A549 (cell line): ENCODE measurements at regions not wholly inside any gene's neighbourhood (a gene's known extent, or its start where the extent isn't known, plus 50 kb on each side); places are given as distances from the start of the nearest gene placed in this dataset.

Experiments
- ATAC-seq, 2 experiments: fragments of 200-7000 bp in 1 of 2; fragments of >200 bp in 1 of 2; cut with Nextera tagmentation in 1 of 2; cut with Tn5 transposase in 1 of 2; 3 replicates each; pipeline versions ENCODE4 v1.8.0 to v1.9.1; 2018 to 2020; ENCODE audit warnings: mild to moderate bottlenecking in 1 of 2, moderate library complexity in 1 of 2
- CTCF ChIA-PET: fragments of 300-600 bp; sonication (Branson Sonifier 250); formaldehyde crosslinking; extraction: SDS; loops from one replicate; lab custom pipeline; 2021; ENCODE audit warnings: antibody characterized with exemption, inconsistent platforms; lab: Yijun Ruan, JAX
- POLR2A ChIA-PET: fragments of 350-600 bp; formaldehyde crosslinking; extraction: SDS; loops from one replicate; lab custom pipeline; 2021; ENCODE audit warnings: antibody characterized with exemption, inconsistent platforms; lab: Yijun Ruan, JAX
- DNase-seq, 2 experiments: peaks; one replicate each; pipeline versions ENCODE4 v3.0.0 to v3.0.0-alpha.2; 2011 to 2016; ENCODE audit warnings: low read depth in 1 of 2, low spot score in 1 of 2
- FAIRE-seq: peaks from 2 replicates; lab custom pipeline; 2011; peaks lifted over from hg19 to GRCh38; lab: Jason Lieb, UNC
- H3K27ac ChIP-seq, 2 experiments: fragments of >200 bp; sonication (Bioruptor Twin); formaldehyde crosslinking; 3 replicates each; pipeline ENCODE4 v1.5.1; 2016 to 2017
- H3K4me1 ChIP-seq: fragments of >200 bp; sonication (Bioruptor Twin); formaldehyde crosslinking; 3 replicates; pipeline ENCODE4 v1.6.1; 2016
- H3K4me2 ChIP-seq: fragments of >200 bp; sonication (Bioruptor Twin); formaldehyde crosslinking; 3 replicates; pipeline ENCODE4 v1.6.1; 2016
- H3K4me3 ChIP-seq: fragments of >200 bp; sonication (Bioruptor Twin); formaldehyde crosslinking; 3 replicates; pipeline ENCODE4 v1.5.1; 2016
- H3K9me3 ChIP-seq: fragments of >200 bp; sonication (Bioruptor Twin); formaldehyde crosslinking; 3 replicates; pipeline ENCODE4 v1.6.1; 2016
- CBX2 ChIP-seq: fragments of 200-600 bp; sonication (generic); IDR thresholded peaks from 2 replicates; pipeline ENCODE4 v1.6.1; 2016; ENCODE audit warnings: low read depth, mild to moderate bottlenecking, borderline replicate concordance
- CEBPB ChIP-seq, 2 experiments: fragments of >200 bp in 1 of 2; sonication (Bioruptor Twin) in 1 of 2; formaldehyde crosslinking in 1 of 2; IDR thresholded peaks; 2 replicates each; pipeline ENCODE4 v1.6.1; 2012 to 2016
- CHD2 ChIP-seq: fragments of 150-350 bp; IDR thresholded peaks from 2 replicates; pipeline ENCODE4 v1.6.1; 2014; ENCODE audit warnings: low read length; ENCODE audit not compliant: partially characterized antibody
- EHMT2 ChIP-seq: fragments of 200-600 bp; sonication (generic); IDR thresholded peaks from 2 replicates; pipeline ENCODE4 v1.6.1; 2016; ENCODE audit warnings: antibody characterized with exemption, low read depth, mild to moderate bottlenecking, moderate library complexity
- FOSB ChIP-seq: fragments of 250-450 bp; sonication (Bioruptor Pico); IDR thresholded peaks from 2 replicates; pipeline ENCODE4 v1.5.0; 2020; ENCODE audit warnings: mild to moderate bottlenecking, moderate library complexity
- FOXS1 ChIP-seq: fragments of 250-450 bp; sonication (Bioruptor Pico); IDR thresholded peaks from 2 replicates; pipeline ENCODE4 v1.5.0; 2020; ENCODE audit warnings: mild to moderate bottlenecking, moderate library complexity
- GATA3 ChIP-seq: IDR thresholded peaks from 2 replicates; pipeline ENCODE4 v1.6.1; 2012; ENCODE audit warnings: borderline replicate concordance
- HOXB13 ChIP-seq: fragments of 250-450 bp; sonication (Bioruptor Pico); IDR thresholded peaks from 2 replicates; pipeline ENCODE4 v1.5.0; 2020; ENCODE audit warnings: low read depth, mild to moderate bottlenecking, moderate library complexity
- JUNB ChIP-seq: fragments of >200 bp; sonication (Bioruptor Twin); formaldehyde crosslinking; IDR thresholded peaks from 2 replicates; pipeline ENCODE4 v1.6.1; 2016
- KDM1A ChIP-seq: fragments of 200-600 bp; sonication (generic); IDR thresholded peaks from 2 replicates; pipeline ENCODE4 v1.6.1; 2016; ENCODE audit warnings: low read depth, mild to moderate bottlenecking
- KDM5A ChIP-seq: fragments of 200-600 bp; sonication (generic); IDR thresholded peaks from 2 replicates; pipeline ENCODE4 v1.6.1; 2016; ENCODE audit warnings: antibody characterized with exemption, mild to moderate bottlenecking
- MAFK ChIP-seq: fragments of 450-650 bp; IDR thresholded peaks from 2 replicates; pipeline ENCODE4 v1.6.1; 2014; ENCODE audit not compliant: partially characterized antibody
- MAZ ChIP-seq: fragments of 150-350 bp; IDR thresholded peaks from 2 replicates; pipeline ENCODE4 v1.6.1; 2014; ENCODE audit warnings: antibody characterized with exemption, low read depth, low read length, borderline replicate concordance
- NPAS2 ChIP-seq: fragments of 250-450 bp; sonication (Bioruptor Pico); IDR thresholded peaks from 2 replicates; pipeline ENCODE4 v1.8.0; 2022; ENCODE audit warnings: mild to moderate bottlenecking, moderate library complexity, borderline replicate concordance
- NR3C1 ChIP-seq: fragments of >200 bp; sonication (Bioruptor Twin); formaldehyde crosslinking; IDR thresholded peaks from 3 replicates; pipeline ENCODE4 v1.6.1; 2017
- RCOR1 ChIP-seq: fragments of 150-350 bp; IDR thresholded peaks from 2 replicates; pipeline ENCODE4 v1.6.1; 2014; ENCODE audit warnings: antibody characterized with exemption, low read length, low read depth
- REST ChIP-seq: fragments of 200-600 bp; sonication (generic); IDR thresholded peaks from 2 replicates; pipeline ENCODE4 v1.6.1; 2016; ENCODE audit warnings: antibody characterized with exemption, mild to moderate bottlenecking, moderate library complexity
- RNF2 ChIP-seq: fragments of 200-600 bp; sonication (generic); IDR thresholded peaks from 2 replicates; pipeline ENCODE4 v1.6.1; 2016; ENCODE audit warnings: low read depth, mild to moderate bottlenecking, antibody characterized with exemption, moderate library complexity, borderline replicate concordance
- SMC3 ChIP-seq: fragments of >200 bp; sonication (Bioruptor Twin); formaldehyde crosslinking; IDR thresholded peaks from 3 replicates; pipeline ENCODE4 v1.6.1; 2018; ENCODE audit warnings: inconsistent platforms
- TFCP2L1 ChIP-seq: fragments of 250-450 bp; sonication (Bioruptor Pico); IDR thresholded peaks from 2 replicates; pipeline ENCODE4 v1.5.0; 2021; ENCODE audit warnings: mild to moderate bottlenecking
- TP53 ChIP-seq: fragments of 250-450 bp; sonication (Bioruptor Pico); IDR thresholded peaks from 2 replicates; pipeline ENCODE4 v1.5.0; 2021; ENCODE audit warnings: mild to moderate bottlenecking, moderate library complexity
- ZC3H11A ChIP-seq: fragments of 450-650 bp; IDR thresholded peaks from 2 replicates; pipeline ENCODE4 v1.6.1; 2014; ENCODE audit warnings: antibody characterized with exemption, mild to moderate bottlenecking
- WGBS: methylation state at CpG from one replicate; pipeline ENCODE4 v1.1.6; 2017; ENCODE audit errors: missing lambda C conversion rate; 5-methylcytosine and 5-hydroxymethylcytosine counted together

- Histone ChIP-seq H3K4me1 (no peaks in the 10 kb centered on the region), H3K9me3 (no peaks in the 10 kb centered on the region), H3K4me2 (no peak overlapping the region), H3K27ac (no peak overlapping the region), H3K4me3 (no peak overlapping the region)
- ChIA-PET POLR2A (no interaction called here), CTCF (interaction anchor here (1.4 kb wide), 1 partner anchor 17 kb away, joined by 5 read pairs; no protein-coding TSS in a partner anchor)
- 0% methylated on average over 2 of the region's 2 CpGs for WGBS
- FAIRE-seq, result no peak
- TF ChIP-seq JUNB, result no peak
- no peak for TF ChIP-seq FOSB (CRISPR knock-in tag)
- TF ChIP-seq CHD2, result no peak
- no peak for TF ChIP-seq KDM5A
- no peak for DNase-seq
- ATAC-seq, result no peak
These were observed 155.3 kb downstream of the TPH2 start for GRCh38 chr12:72093930-72094329.

- DNase-seq (no peak), FAIRE-seq (no peak), ATAC-seq (no peak)
- POLR2A ChIA-PET, result no interaction called here
- H3K4me3 ChIP-seq, result no peak overlapping the region
- CTCF ChIA-PET, result no interaction called here
- 0% methylated on average over 2 of the region's 2 CpGs for WGBS
- no peak overlapping the region for H3K27ac ChIP-seq
- no peaks in the 10 kb centered on the region for H3K9me3 ChIP-seq
- H3K4me1 ChIP-seq, result no peaks in the 10 kb centered on the region
- no peak overlapping the region for H3K4me2 ChIP-seq
- TF ChIP-seq MAFK, result no peak
- no peak for TF ChIP-seq EHMT2
- TF ChIP-seq CEBPB (IDR thresholded peaks at IDR 0.05), result no peak
- TF ChIP-seq TP53 (CRISPR knock-in tag), result no peak
- no peak for TF ChIP-seq NR3C1
- no peak for TF ChIP-seq REST
- no peak for TF ChIP-seq CBX2
- TF ChIP-seq HOXB13 (CRISPR knock-in tag), result no peak
- no peak for TF ChIP-seq ZC3H11A
- no peak for TF ChIP-seq RNF2
- no peak for TF ChIP-seq SMC3
- TF ChIP-seq TFCP2L1, result no peak
- TF ChIP-seq FOXS1 (CRISPR knock-in tag), result no peak
- no peak for TF ChIP-seq KDM1A
- no peak for TF ChIP-seq GATA3
- no peak for TF ChIP-seq CHD2
These were observed 155.8 kb downstream of the TPH2 start for GRCh38 chr12:72094490-72094889.

- POLR2A ChIA-PET, result no interaction called here
- DNase-seq (no peak), FAIRE-seq (no peak), ATAC-seq (no peak)
- no peaks in the 10 kb centered on the region for H3K9me3 ChIP-seq
- H3K27ac ChIP-seq, result no peak overlapping the region
- H3K4me3 ChIP-seq, result no peak overlapping the region
- WGBS, result 0% methylated on average over 1 of the region's 1 CpG
- CTCF ChIA-PET, result no interaction called here
- H3K4me2 ChIP-seq, result no peak overlapping the region
- TF ChIP-seq MAZ, result no peak
- no peak for TF ChIP-seq RCOR1
- TF ChIP-seq NPAS2 (CRISPR knock-in tag), result no peak
- no peak for TF ChIP-seq TP53 (CRISPR knock-in tag)
- no peaks in the 10 kb centered on the region for H3K4me1 ChIP-seq
These were observed 156.4 kb downstream of the TPH2 start for GRCh38 chr12:72095025-72095424.
